ENCODE measurements at regions not wholly inside any gene's neighbourhood (a gene's known extent, or its start where the extent isn't known, plus 50 kb on each side); places are given as distances from the start of the nearest gene placed in this dataset.

GRCh38 chrX:43456906-43457305 is 199.2 kb upstream of the MAOA start:
- TF ChIP-seq EZH2 (IDR thresholded peaks at IDR 0.05) (no peak), POLR2AphosphoS5 (IDR thresholded peaks at IDR 0.05; ENCODE audit: borderline replicate concordance, low read depth, low read length) (peak; percentile 49; the same call in 1 of the 2 replicates), FOXP2 (optimal IDR thresholded peaks at IDR 0.05; ENCODE audit: control extremely low read depth, extremely low read length, insufficient read depth) (no peak)

Measured in SK-N-MC (cell line).